DND-41 (cell line): ENCODE measurements at regions not wholly inside any gene's neighbourhood (a gene's known extent, or its start where the extent isn't known, plus 50 kb on each side); places are given as distances from the start of the nearest gene placed in this dataset.

Experiments used
- ATAC-seq: fragments of 200-7000 bp; cut with Tn5 transposase; 3 replicates; pipeline ENCODE4 v1.9.1; 2021; ENCODE audit warnings: low read depth; ENCODE audit not compliant: insufficient read depth
- DNase-seq: peaks from one replicate; pipeline ENCODE4 v3.0.0-alpha.2; 2020
- H2AFZ ChIP-seq: 2 replicates; pipeline ENCODE4 v1.6.0; 2012; ENCODE audit warnings: low read depth, low read length
- H3K27ac ChIP-seq: 2 replicates; pipeline ENCODE4 v1.5.1; 2012; ENCODE audit warnings: low read length, inconsistent platforms
- H3K27me3 ChIP-seq: fragments of 200-600 bp; sonication (generic); 2 replicates; pipeline ENCODE4 v1.6.0; 2012; ENCODE audit warnings: low read length, mild to moderate bottlenecking, inconsistent platforms; ENCODE audit not compliant: insufficient read depth, poor library complexity
- H3K36me3 ChIP-seq: 2 replicates; pipeline ENCODE4 v1.5.1; 2012; ENCODE audit warnings: low read length, inconsistent platforms; ENCODE audit not compliant: insufficient read depth
- H3K4me1 ChIP-seq: 2 replicates; pipeline ENCODE4 v1.5.1; 2012; ENCODE audit warnings: mild to moderate bottlenecking, low read length; ENCODE audit not compliant: insufficient read depth
- H3K4me2 ChIP-seq: 2 replicates; pipeline ENCODE4 v1.6.0; 2012; ENCODE audit warnings: mild to moderate bottlenecking, moderate library complexity, low read length, inconsistent platforms; ENCODE audit not compliant: insufficient read depth
- H3K4me3 ChIP-seq, 2 experiments: fragments of 200-600 bp in 1 of 2; shearing (Covaris generic) in 1 of 2; 2 replicates each; pipeline ENCODE4 v1.5.1; 2012 to 2016; ENCODE audit warnings: inconsistent platforms in 2 of 2, low read length in 2 of 2, mild to moderate bottlenecking in 2 of 2, low read depth in 1 of 2, moderate library complexity in 1 of 2
- H3K79me2 ChIP-seq: 2 replicates; pipeline ENCODE4 v1.6.0; 2012; ENCODE audit warnings: low read length, inconsistent platforms; ENCODE audit not compliant: insufficient read depth
- H3K9ac ChIP-seq: 2 replicates; pipeline ENCODE4 v1.6.0; 2012; ENCODE audit warnings: low read depth, mild to moderate bottlenecking, inconsistent platforms, low read length, moderate library complexity
- H3K9me3 ChIP-seq: 2 replicates; pipeline ENCODE4 v1.5.1; 2012; ENCODE audit warnings: low read length, moderate library complexity, mild to moderate bottlenecking, inconsistent platforms; ENCODE audit not compliant: insufficient read depth, severe bottlenecking
- H4K20me1 ChIP-seq: 2 replicates; pipeline ENCODE4 v1.6.0; 2012; ENCODE audit warnings: low read length; ENCODE audit not compliant: insufficient read depth
- CTCF ChIP-seq: IDR thresholded peaks from 2 replicates; pipeline ENCODE4 v1.5.1; 2012; ENCODE audit warnings: borderline replicate concordance, low read length, moderate library complexity, mild to moderate bottlenecking; ENCODE audit not compliant: poor library complexity, severe bottlenecking; ENCODE audit errors: extremely low read depth
- EZH2 ChIP-seq: IDR thresholded peaks from 3 replicates; pipeline ENCODE4 v1.6.1; 2012; ENCODE audit warnings: borderline replicate concordance, low read depth, mild to moderate bottlenecking, moderate library complexity, low read length, inconsistent platforms; ENCODE audit not compliant: severe bottlenecking

GRCh38 chr2:176934131-176934530 lies 278.5 kb upstream of the HNRNPA3 start:
- H3K4me2 ChIP-seq, result no peak overlapping the region
- DNase-seq, result no peak
- no peaks in the 10 kb centered on the region for H3K79me2 ChIP-seq
- no peak for TF ChIP-seq CTCF
- no peak for TF ChIP-seq EZH2
- H3K4me1 ChIP-seq, result no peaks in the 10 kb centered on the region
- peaks cover 6% of the 10 kb centered on the region for H3K27me3 ChIP-seq
- H3K27ac ChIP-seq, result no peak overlapping the region
- no peaks in the 10 kb centered on the region for H3K9me3 ChIP-seq
- H2AFZ ChIP-seq, result no peak overlapping the region
- H3K4me3 ChIP-seq, result no peak overlapping the region
- ATAC-seq, result no peak
- no peaks in the 10 kb centered on the region for H3K36me3 ChIP-seq
- H3K9ac ChIP-seq, result no peak overlapping the region
- H4K20me1 ChIP-seq, result no peaks in the 10 kb centered on the region

- peaks cover 9% of the 10 kb centered on the region for H3K27me3 ChIP-seq
- no peaks in the 10 kb centered on the region for H3K4me1 ChIP-seq
- no peaks in the 10 kb centered on the region for H3K36me3 ChIP-seq
- no peaks in the 10 kb centered on the region for H3K79me2 ChIP-seq
- no peak for DNase-seq
- ATAC-seq, result no peak
- TF ChIP-seq CTCF, result no peak
- no peak for TF ChIP-seq EZH2
- H3K9me3 ChIP-seq, result no peaks in the 10 kb centered on the region
- H4K20me1 ChIP-seq, result no peaks in the 10 kb centered on the region
- no peak overlapping the region for H2AFZ ChIP-seq
- no peak overlapping the region for H3K4me3 ChIP-seq
- H3K4me2 ChIP-seq, result no peak overlapping the region
- no peak overlapping the region for H3K27ac ChIP-seq
- no peak overlapping the region for H3K9ac ChIP-seq
Measured at GRCh38 chr2:176934869-176935415, 277.7 kb upstream of the HNRNPA3 start.

- no peaks in the 10 kb centered on the region for H4K20me1 ChIP-seq
- no peaks in the 10 kb centered on the region for H3K9me3 ChIP-seq
- H3K4me1 ChIP-seq, result no peaks in the 10 kb centered on the region
- TF ChIP-seq CTCF (no peak), EZH2 (no peak)
- H3K4me2 ChIP-seq, result no peak overlapping the region
- H3K4me3 ChIP-seq, result no peak overlapping the region
- no peak overlapping the region for H3K9ac ChIP-seq
- H3K27me3 ChIP-seq, result peaks cover 11% of the 10 kb centered on the region
- ATAC-seq (no peak), DNase-seq (no peak)
- H3K79me2 ChIP-seq, result no peaks in the 10 kb centered on the region
- H3K27ac ChIP-seq, result no peak overlapping the region
- no peaks in the 10 kb centered on the region for H3K36me3 ChIP-seq
- H2AFZ ChIP-seq, result no peak overlapping the region
Measured at GRCh38 chr2:176935543-176936102, 277.0 kb upstream of the HNRNPA3 start.

- H3K9me3 ChIP-seq, result no peaks in the 10 kb centered on the region
- H4K20me1 ChIP-seq, result no peaks in the 10 kb centered on the region
- TF ChIP-seq EZH2 (no peak), CTCF (no peak)
- H3K4me1 ChIP-seq, result no peaks in the 10 kb centered on the region
- no peaks in the 10 kb centered on the region for H3K36me3 ChIP-seq
- no peak overlapping the region for H3K4me2 ChIP-seq
- no peak overlapping the region for H3K9ac ChIP-seq
- H3K27me3 ChIP-seq, result peaks cover 13% of the 10 kb centered on the region
- H2AFZ ChIP-seq, result no peak overlapping the region
- no peak for DNase-seq
- no peak for ATAC-seq
- no peak overlapping the region for H3K27ac ChIP-seq
- no peaks in the 10 kb centered on the region for H3K79me2 ChIP-seq
- no peak overlapping the region for H3K4me3 ChIP-seq
Measured at GRCh38 chr2:176936410-176936809, 276.2 kb upstream of the HNRNPA3 start.
